ENCODE measurements at regions not wholly inside any gene's neighbourhood (a gene's known extent, or its start where the extent isn't known, plus 50 kb on each side); places are given as distances from the start of the nearest gene placed in this dataset.

DNA sequence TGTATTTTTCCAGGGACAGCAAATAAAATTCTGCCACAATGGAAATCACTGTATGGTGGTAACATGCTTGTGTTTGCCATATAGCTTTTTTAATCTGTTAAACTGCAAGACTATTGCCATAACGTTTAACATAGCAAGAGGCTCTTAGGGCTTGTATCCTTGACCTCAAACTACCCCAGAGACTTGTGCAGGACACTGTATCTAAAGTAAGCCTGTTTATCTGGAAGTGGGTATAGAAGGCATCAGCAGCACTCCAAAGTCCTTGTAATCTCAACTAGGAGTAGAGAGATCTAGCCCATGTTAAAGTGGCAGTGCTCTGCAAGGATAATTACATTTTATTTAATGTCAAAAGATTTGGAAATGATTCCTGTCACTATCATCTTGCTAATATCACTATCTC, 1424.1 kb downstream of the CDH11 start:
- H3K27me3 Mint-ChIP-seq = no peaks in the 10 kb centered on the region
- no peak overlapping the region for H3K27ac Mint-ChIP-seq
- POLR2A ChIA-PET = no interaction called here
- H3K9me3 Mint-ChIP-seq = peaks cover 0 to 65% (median 17%) of the 10 kb centered on the region in 9 donors
- no peaks in the 10 kb centered on the region for H3K4me1 Mint-ChIP-seq
- no peak overlapping the region for H3K4me3 Mint-ChIP-seq
- DNase-seq (no peak), ATAC-seq (no peak)
- no peaks in the 10 kb centered on the region for H3K36me3 Mint-ChIP-seq

DNA sequence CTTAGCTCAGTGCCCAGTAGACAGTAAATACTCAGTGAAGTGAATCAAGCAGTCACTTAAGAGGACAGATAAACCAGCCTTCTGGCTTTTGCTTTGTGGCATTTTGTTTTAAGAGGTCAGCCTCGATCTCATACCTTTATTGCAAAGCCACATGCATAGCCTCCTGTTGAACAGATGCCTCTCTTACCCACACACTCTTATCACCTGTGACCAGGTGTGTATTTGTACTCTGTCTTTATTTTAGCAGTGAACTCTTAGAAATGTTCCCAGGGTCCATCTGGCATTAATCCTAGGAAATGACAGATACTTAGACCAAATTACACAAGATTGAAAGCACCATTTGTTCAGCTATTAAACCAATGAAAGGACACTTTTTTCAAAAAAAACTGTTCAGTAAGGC, 1426.5 kb downstream of the CDH11 start:
- ATAC-seq (no peak), DNase-seq (no peak)
- Mint-ChIP-seq H3K36me3 (no peaks in the 10 kb centered on the region), H3K4me3 (no peak overlapping the region), H3K27me3 (no peaks in the 10 kb centered on the region), H3K27ac (no peak overlapping the region), H3K9me3 (peaks cover 6 to 59% (median 16%) of the 10 kb centered on the region in 9 donors), H3K4me1 (no peaks in the 10 kb centered on the region)
- POLR2A ChIA-PET = no interaction called here

DNA sequence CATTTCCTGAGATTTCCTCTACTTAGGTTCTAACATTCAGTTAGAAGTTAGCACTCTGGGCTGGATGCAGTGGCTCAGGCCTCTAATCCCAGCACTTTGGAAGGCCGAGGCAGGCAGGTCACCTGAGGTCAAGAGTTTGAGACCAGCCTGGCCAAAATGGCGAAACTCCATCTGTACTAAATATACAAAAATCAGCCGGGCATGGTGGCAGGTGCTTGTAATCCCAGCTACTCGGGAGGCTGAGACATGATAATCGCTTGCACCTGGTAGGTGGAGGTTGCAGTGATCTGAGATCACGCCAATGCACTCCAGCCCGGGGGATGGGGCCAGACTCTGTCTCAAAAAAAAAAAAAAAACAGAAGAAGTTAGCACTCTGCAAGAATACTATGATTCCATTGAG, 1430.9 kb downstream of the CDH11 start:
- no peak overlapping the region for H3K4me3 Mint-ChIP-seq
- ATAC-seq = no peak
- peaks cover 6 to 49% (median 18%) of the 10 kb centered on the region in 9 donors for H3K9me3 Mint-ChIP-seq
- no peaks in the 10 kb centered on the region for H3K4me1 Mint-ChIP-seq
- H3K36me3 Mint-ChIP-seq = peaks cover 0 to 4% (median 0%) of the 10 kb centered on the region in 3 donors
- H3K27me3 Mint-ChIP-seq = no peaks in the 10 kb centered on the region
- POLR2A ChIA-PET = no interaction called here
- H3K27ac Mint-ChIP-seq = no peak overlapping the region
- DNase-seq = no peak

DNA sequence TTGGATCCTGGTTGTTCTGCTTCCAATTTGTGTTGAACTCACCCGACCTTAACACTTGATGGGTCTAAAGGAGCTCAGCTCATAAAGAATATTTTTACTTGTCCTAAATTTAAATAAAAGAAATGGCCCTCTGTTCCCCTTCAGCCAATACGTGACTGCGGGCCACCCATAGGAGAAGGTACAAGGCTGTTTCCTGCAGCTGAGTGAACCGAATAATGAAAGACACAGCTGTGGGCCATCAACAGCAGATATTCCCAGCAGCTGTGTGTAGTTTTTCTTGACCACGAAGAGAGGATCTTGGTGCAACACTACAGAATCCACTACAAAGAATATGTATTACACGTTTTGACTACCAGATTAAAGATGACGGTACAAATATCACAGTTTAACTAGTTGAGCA, 1431.6 kb downstream of the CDH11 start:
- ATAC-seq = no peak
- Mint-ChIP-seq H3K9me3 (peaks cover 6 to 48% (median 20%) of the 10 kb centered on the region in 9 donors), H3K27me3 (no peaks in the 10 kb centered on the region), H3K4me1 (no peaks in the 10 kb centered on the region), H3K4me3 (no peak overlapping the region), H3K27ac (no peak overlapping the region), H3K36me3 (peaks cover 0 to 4% (median 0%) of the 10 kb centered on the region in 3 donors)
- DNase-seq = no peak
- POLR2A ChIA-PET = no interaction called here

DNA sequence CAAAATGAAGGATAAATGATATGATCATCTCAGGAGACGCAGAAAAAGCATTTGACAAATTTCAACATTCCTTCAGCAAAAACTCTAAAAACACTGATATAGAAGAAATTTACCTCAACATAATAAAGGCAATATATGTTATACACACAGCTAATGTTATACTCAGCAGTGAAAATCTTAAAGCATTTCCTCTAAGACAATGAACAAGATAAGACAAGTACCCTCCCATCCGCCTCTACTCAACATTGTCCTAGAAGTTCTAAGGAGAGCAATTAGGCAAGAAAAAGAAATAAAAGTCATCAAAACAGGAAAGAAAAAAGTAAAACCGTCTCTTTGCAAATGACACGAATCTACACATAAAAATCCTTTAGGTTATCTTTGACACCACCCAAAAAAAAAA, 1432.8 kb downstream of the CDH11 start:
- POLR2A ChIA-PET = no interaction called here
- peaks cover 11 to 44% (median 20%) of the 10 kb centered on the region in 9 donors for H3K9me3 Mint-ChIP-seq
- H3K36me3 Mint-ChIP-seq = peaks cover 0 to 4% (median 0%) of the 10 kb centered on the region in 3 donors
- no peaks in the 10 kb centered on the region for H3K27me3 Mint-ChIP-seq
- no peak overlapping the region for H3K4me3 Mint-ChIP-seq
- H3K27ac Mint-ChIP-seq = no peak overlapping the region
- ATAC-seq (no peak), DNase-seq (no peak)
- H3K4me1 Mint-ChIP-seq = no peaks in the 10 kb centered on the region

DNA sequence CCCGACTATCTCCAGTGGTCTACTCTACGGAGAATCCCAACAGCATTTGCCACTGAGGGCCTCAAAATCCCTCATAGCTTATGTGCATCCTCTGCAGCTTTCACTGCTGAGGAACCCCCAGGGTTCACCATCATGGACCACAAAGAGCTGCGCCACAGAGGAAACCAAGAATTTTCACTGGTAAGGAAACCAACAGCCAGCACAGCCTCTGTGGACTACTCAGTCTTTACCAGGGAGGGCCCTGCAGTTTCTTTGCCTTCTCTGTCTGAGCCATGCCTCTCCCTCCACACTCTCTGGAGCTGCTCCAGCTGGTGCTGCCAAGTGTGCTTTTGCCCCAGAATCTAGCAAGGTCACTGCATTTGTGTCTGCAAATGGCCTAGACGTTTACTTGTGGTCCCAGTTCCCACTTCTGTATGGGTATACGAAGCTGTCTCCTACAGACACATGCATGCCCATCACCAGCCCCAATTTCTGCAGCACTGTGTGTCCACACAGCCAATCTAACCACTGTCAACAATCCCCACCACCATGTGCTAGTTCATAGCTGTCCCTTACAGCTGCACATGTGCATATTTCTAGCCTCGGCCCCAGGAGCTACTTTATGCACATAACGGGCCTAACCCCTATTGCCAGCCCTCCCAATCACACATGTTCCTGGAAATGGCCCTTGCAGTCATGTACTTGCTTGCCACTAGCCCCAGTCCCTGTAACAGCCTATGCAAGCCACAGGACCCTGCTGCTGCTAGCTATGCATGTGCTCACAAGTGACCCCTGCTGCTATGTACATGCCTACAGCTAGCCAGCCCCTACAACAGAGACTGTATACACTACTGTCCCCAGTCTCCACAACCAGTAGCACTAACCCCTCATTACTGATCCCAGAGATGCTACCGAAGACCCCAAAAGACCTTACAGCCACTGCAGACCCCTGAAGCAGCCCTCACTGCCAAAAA, 1437.4 kb downstream of the CDH11 start:
- no peak overlapping the region for H3K27ac Mint-ChIP-seq

DNA sequence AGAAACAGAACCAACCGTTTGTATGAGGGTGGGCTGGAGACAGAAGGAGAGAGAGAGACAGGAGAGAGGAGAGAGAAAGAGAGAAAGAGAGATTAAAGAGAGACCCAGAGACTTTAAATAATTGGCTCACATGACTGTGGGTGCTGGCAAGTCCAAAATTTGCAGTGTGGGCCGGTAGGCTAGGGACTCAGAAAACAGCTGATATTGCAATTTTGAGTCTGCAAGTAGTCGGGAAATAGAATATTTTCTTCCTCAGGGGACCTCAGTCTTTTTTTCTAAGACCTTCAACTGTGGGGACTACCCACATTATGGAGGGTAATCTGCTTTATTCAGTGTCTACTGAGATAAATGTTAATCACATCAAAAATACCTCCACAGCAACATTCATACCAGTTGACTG, 1439.0 kb downstream of the CDH11 start:
- POLR2A ChIA-PET = no interaction called here
- DNase-seq = no peak
- Mint-ChIP-seq H3K4me1 (no peaks in the 10 kb centered on the region), H3K4me3 (no peak overlapping the region), H3K36me3 (peaks cover 0 to 4% (median 0%) of the 10 kb centered on the region in 3 donors), H3K9me3 (peaks cover 1 to 41% (median 18%) of the 10 kb centered on the region in 9 donors), H3K27me3 (no peaks in the 10 kb centered on the region), H3K27ac (no peak overlapping the region)
- no peak for ATAC-seq

More for the DNA sequence above, 1437.4 kb downstream of the CDH11 start:
- POLR2A ChIA-PET = no interaction called here
- Mint-ChIP-seq H3K4me1 (no peaks in the 10 kb centered on the region), H3K27me3 (no peaks in the 10 kb centered on the region), H3K4me3 (no peak overlapping the region), H3K36me3 (peaks cover 0 to 8% (median 0%) of the 10 kb centered on the region in 3 donors), H3K9me3 (peaks cover 4 to 34% (median 23%) of the 10 kb centered on the region in 9 donors)
- DNase-seq (no peak), ATAC-seq (no peak)

DNA sequence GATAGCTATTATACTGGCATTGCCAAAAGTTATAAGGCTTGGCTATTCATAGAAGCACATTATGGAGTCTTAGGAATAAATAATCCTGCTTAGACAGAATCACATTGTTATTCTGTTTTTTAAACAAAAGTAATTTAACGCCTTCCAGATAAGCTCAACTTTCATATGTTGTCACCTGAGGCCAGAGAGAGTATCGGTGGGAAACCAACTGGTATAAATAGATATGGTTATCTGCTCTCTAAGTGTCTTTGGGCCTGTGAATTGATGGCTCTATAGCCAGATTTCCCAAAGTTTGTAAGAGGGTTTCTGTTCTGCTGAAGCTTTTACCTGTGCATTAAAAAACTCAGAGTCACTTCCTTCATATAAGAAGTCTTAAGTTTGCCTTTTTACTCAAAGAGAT, 1449.4 kb downstream of the CDH11 start:
- POLR2A ChIA-PET = no interaction called here
- Mint-ChIP-seq H3K4me1 (no peaks in the 10 kb centered on the region), H3K36me3 (peaks cover 0 to 4% (median 0%) of the 10 kb centered on the region in 3 donors), H3K4me3 (no peak overlapping the region), H3K27ac (no peak overlapping the region), H3K27me3 (no peaks in the 10 kb centered on the region), H3K9me3 (peaks cover 14 to 56% (median 20%) of the 10 kb centered on the region in 9 donors)
- ATAC-seq (no peak), DNase-seq (no peak)

DNA sequence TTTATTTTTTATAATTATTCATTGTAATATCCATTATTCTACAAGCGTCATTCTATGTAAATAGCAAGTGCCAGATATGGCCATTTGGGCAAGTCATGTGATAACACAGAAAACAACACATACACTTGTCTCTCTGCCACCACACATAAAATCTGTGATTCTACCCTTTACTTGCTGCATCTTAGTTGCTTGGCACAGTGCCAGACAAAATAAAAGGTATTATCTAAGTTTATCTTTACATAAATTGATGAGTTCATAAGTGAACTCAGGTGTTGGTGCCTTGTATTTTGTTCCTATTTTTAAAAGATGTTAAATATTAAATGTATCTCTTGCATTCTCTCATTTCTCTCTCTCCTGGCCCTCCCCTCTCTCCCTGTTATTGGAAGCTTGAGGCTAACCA, 1458.7 kb downstream of the CDH11 start:
- Mint-ChIP-seq H3K9me3 (peaks cover 7 to 41% (median 13%) of the 10 kb centered on the region in 9 donors), H3K27ac (no peak overlapping the region), H3K4me1 (peaks cover 0 to 2% (median 0%) of the 10 kb centered on the region in 4 donors), H3K4me3 (no peak overlapping the region), H3K27me3 (no peaks in the 10 kb centered on the region), H3K36me3 (no peaks in the 10 kb centered on the region)
- no peak for ATAC-seq
- POLR2A ChIA-PET = no interaction called here
- no peak for DNase-seq

DNA sequence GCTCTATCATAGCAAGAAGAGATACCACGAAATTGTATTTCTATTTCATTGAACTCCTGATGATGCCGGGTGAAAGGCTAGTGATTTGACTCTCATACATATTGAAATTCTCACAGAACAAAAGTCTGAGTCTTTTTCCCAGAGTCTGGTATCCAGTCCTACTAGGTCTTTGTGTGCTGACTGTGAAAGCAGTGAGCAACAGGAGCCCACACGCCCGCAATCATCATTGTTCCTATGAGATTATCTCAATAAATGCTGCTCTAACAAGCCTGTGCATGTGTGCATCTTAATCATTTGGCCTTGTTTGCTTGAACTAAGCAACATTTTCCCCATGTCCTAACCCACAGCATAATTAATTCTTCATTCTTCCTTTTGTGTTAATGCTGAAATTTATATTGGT, 1466.0 kb downstream of the CDH11 start:
- H3K4me1 Mint-ChIP-seq = no peaks in the 10 kb centered on the region
- POLR2A ChIA-PET = no interaction called here
- ATAC-seq = no peak
- no peak for DNase-seq
- peaks cover 0 to 29% (median 6%) of the 10 kb centered on the region in 9 donors for H3K9me3 Mint-ChIP-seq
- no peaks in the 10 kb centered on the region for H3K27me3 Mint-ChIP-seq
- H3K27ac Mint-ChIP-seq = no peak overlapping the region
- H3K4me3 Mint-ChIP-seq = no peak overlapping the region
- H3K36me3 Mint-ChIP-seq = peaks cover 0 to 5% (median 0%) of the 10 kb centered on the region in 3 donors

DNA sequence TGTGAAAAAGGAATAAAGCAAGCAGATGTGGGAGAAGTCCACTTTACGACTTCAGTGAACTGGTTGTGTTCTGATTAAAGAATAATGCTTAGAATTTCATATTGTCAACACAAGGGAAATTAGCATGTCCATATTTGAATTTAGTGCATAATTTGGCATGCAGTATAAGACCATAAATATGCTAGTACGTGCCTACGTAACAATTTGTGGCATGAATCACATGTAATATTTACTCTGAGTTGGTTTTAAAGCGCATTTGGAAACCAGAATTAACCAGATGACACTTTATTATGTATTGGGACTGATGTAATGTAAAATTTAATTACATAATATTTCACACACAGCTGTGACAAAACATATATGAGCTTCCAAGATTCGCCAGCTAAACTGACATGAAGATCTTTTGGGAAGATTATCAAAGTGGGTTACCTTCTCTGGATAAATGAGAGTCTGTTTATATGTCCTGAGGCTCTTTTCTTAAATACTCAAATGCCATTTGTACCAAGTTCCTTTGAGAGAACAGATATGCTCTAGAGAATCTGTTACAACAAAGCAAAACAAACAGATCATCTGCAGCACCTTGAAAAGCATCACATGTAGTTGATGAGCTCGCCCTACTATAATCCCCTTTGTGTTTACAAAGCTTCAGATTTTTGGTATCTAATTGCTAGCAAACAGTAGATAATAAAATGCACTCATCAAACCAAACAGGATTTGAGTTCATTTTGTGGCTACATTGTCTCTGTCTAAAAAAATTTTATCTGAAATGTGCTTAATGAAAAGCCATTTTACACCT, 1468.6 kb downstream of the CDH11 start:
- H3K9me3 Mint-ChIP-seq = peaks cover 0 to 22% (median 8%) of the 10 kb centered on the region in 9 donors
- no peak overlapping the region for H3K4me3 Mint-ChIP-seq
- H3K36me3 Mint-ChIP-seq = peaks cover 0 to 5% (median 0%) of the 10 kb centered on the region in 3 donors
- POLR2A ChIA-PET = no interaction called here
- DNase-seq (no peak), ATAC-seq (no peak)
- no peaks in the 10 kb centered on the region for H3K4me1 Mint-ChIP-seq
- H3K27ac Mint-ChIP-seq = no peak overlapping the region
- H3K27me3 Mint-ChIP-seq = no peaks in the 10 kb centered on the region

DNA sequence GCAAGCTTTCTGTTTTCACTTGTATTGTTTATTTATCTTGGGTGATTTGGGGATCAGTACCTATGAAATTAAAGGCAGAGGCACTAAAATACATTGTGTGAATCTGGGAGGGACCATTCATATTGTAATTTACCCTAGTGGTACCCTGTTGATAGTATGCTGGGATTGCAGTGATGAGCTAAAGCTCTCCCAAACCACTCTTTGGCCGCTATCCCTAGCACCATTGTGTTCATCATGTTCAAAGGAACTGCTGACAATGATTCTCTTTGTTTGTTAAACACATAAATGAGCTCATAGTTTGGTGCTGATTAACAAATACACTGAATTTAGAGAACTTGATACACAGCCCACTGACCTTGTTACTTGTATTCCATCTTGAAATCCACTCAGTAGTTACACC, 1469.8 kb downstream of the CDH11 start:
- POLR2A ChIA-PET = no interaction called here
- H3K4me1 Mint-ChIP-seq = no peaks in the 10 kb centered on the region
- H3K27ac Mint-ChIP-seq = no peak overlapping the region
- no peak overlapping the region for H3K4me3 Mint-ChIP-seq
- no peak for DNase-seq
- ATAC-seq = no peak
- H3K36me3 Mint-ChIP-seq = peaks cover 0 to 5% (median 0%) of the 10 kb centered on the region in 3 donors
- no peaks in the 10 kb centered on the region for H3K27me3 Mint-ChIP-seq
- peaks cover 0 to 25% (median 11%) of the 10 kb centered on the region in 9 donors for H3K9me3 Mint-ChIP-seq

DNA sequence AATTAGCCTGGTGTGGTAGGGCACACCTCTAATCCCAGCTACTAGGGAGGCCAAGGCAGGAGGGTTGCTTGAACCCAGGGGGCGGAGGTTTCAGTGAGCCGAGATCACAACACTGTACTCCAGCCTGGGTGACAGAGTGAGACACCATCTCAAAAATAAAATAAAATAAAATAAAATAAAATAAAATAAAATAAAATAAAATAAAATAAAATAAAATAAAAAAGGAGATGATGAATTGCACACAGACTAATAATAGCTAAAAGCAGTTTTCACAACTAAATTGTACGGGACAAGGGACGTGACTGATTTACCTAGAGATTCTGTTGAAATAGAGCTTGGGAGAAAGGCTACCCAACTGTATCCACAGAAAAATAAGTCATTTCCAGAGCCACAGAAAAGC, 1471.3 kb downstream of the CDH11 start:
- no peaks in the 10 kb centered on the region for H3K4me1 Mint-ChIP-seq
- ATAC-seq = no peak
- no peaks in the 10 kb centered on the region for H3K27me3 Mint-ChIP-seq
- DNase-seq = no peak
- no peak overlapping the region for H3K4me3 Mint-ChIP-seq
- peaks cover 0 to 5% (median 0%) of the 10 kb centered on the region in 3 donors for H3K36me3 Mint-ChIP-seq
- POLR2A ChIA-PET = no interaction called here
- peaks cover 6 to 27% (median 11%) of the 10 kb centered on the region in 9 donors for H3K9me3 Mint-ChIP-seq
- no peak overlapping the region for H3K27ac Mint-ChIP-seq
